ENCODE measurements at regions not wholly inside any gene's neighbourhood (a gene's known extent, or its start where the extent isn't known, plus 50 kb on each side); places are given as distances from the start of the nearest gene placed in this dataset.
"Not testable (repeated sequence)": the region's sequence is repeated elsewhere in the genome, so short reads cannot be mapped to it uniquely, and the experiment has no call there.

- no peak overlapping the region for H2AFZ ChIP-seq (ENCODE audit: low read depth, low read length, poor library complexity, severe bottlenecking)
- H3K27ac ChIP-seq (ENCODE audit: low read depth, low read length): no peak overlapping the region
- no peaks in the 10 kb centered on the region for H3K9me3 ChIP-seq (ENCODE audit: control insufficient read depth in 1 of 2, insufficient read depth in 1 of 2, low read depth in 1 of 2, low read length in 2 of 2)
- ChIA-PET RAD21 (ENCODE audit: low non-redundant PET in 1 of 2, low total read pairs in 2 of 2, uncharacterized antibody in 2 of 2, unreplicated experiment in 2 of 2) (no interaction called here), POLR2A (no interaction called here), CTCF (no interaction called here)
- no peak for TF ChIP-seq ZNF274 (IDR thresholded peaks at IDR 0.05; ENCODE audit: low read depth, low read length)
- no peak for TF ChIP-seq SRF (IDR thresholded peaks at IDR 0.05; ENCODE audit: low read depth)
- peak; percentile 36; the same call in 1 of the 2 replicates for TF ChIP-seq JUND (IDR thresholded peaks at IDR 0.05)
- TF ChIP-seq EZH2phosphoT487 (IDR thresholded peaks at IDR 0.05; ENCODE audit: borderline replicate concordance): no peak
- no peak for TF ChIP-seq ZFX (IDR thresholded peaks at IDR 0.05)
- TF ChIP-seq CEBPB (IDR thresholded peaks at IDR 0.05; ENCODE audit: low read depth): no peak
- TF ChIP-seq SP1 (IDR thresholded peaks at IDR 0.05; ENCODE audit: low read depth): peak; percentile 27; the same call in 1 of the 2 replicates
- peak; percentile 46 for TF ChIP-seq FOSL1 (IDR thresholded peaks at IDR 0.05; ENCODE audit: low read depth)
- TF ChIP-seq REST (IDR thresholded peaks at IDR 0.05; ENCODE audit: low read depth): no peak
- TF ChIP-seq ATF3 (IDR thresholded peaks at IDR 0.05): no peak
- no peak for TF ChIP-seq ELF1 (IDR thresholded peaks at IDR 0.05; ENCODE audit: borderline replicate concordance, low read depth)
- TF ChIP-seq, protein P1, sequence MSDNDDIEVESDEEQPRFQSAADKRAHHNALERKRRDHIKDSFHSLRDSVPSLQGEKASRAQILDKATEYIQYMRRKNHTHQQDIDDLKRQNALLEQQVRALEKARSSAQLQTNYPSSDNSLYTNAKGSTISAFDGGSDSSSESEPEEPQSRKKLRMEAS (IDR thresholded peaks at IDR 0.05): no peak
- no peak for TF ChIP-seq CBX3 (IDR thresholded peaks at IDR 0.05; ENCODE audit: low read depth)
- H3K4me3 ChIP-seq (replicated peaks in 1 of 2; ENCODE audit: low read depth in 1 of 2, low read length in 2 of 2): no peak overlapping the region
- DNase-seq (ENCODE audit: low read depth, low spot score): no peak
- no peak overlapping the region for H3K9ac ChIP-seq (ENCODE audit: low read length)
- no peak for ATAC-seq
- peaks cover 9% of the 10 kb centered on the region for H3K27me3 ChIP-seq (ENCODE audit: insufficient read depth, low read length)
- no peaks in the 10 kb centered on the region for H3K4me1 ChIP-seq (ENCODE audit: control insufficient read depth in 1 of 2, insufficient read depth in 2 of 2, low read length in 2 of 2)
- no peaks in the 10 kb centered on the region for H3K79me2 ChIP-seq (ENCODE audit: insufficient read depth, low read length)
- BruUV-seq (replicated peaks): no TSS peak
- H3K36me3 ChIP-seq (ENCODE audit: control insufficient read depth in 1 of 2, insufficient read depth in 2 of 2, low read length in 2 of 2): no peaks in the 10 kb centered on the region
- H3K4me2 ChIP-seq (ENCODE audit: low read length): no peak overlapping the region
- intact Hi-C loops (cut with micrococcal nuclease): loop anchor here (5.0 kb wide), 1 partner anchor 52 kb away; no protein-coding TSS in a partner anchor
- no peaks in the 10 kb centered on the region for H3K9me2 ChIP-seq (ENCODE audit: insufficient read depth)
- H4K20me1 ChIP-seq (ENCODE audit: insufficient read depth): no peaks in the 10 kb centered on the region
Measured at GRCh38 chr18:1094409-1094808, 189.7 kb downstream of the ADCYAP1 start.

DNA sequence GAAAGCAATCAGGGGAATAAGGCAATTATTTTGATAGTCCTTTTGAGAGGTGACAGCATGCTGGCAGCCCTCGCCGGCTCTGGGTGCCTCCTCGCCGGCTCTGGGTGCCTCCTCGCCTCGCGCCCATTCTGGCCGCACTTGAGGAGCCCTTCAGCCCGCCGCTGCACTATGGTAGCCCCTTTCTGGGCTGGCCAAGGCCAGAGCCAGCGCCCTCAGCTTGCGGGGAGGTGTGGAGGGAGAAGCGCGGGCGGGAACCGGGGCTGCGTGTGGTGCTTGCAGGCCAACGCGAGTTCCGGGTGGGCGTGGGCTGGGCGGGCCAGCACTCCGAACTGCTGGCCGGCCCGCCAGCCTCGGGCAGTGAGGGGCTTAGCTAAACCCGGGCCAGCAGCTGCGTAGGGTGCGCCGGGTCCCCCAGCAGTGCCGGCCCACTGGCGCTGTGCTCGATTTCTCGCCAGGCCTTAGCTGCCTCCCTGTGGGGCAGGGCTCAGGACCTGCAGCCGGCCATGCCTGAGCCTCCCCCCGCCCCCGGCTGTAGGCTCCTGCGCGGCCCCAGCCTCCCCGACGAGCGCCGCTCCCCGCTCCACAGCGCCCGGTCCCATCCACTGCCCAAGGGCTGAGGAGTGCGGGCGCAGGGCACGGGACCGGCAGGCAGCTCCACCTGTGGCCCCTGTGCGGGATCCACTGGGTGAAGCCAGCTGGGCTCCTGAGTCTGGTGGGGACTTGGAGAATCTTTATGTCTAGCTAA, 193.5 kb downstream of the ADCYAP1 start:
- H3K27me3 ChIP-seq (ENCODE audit: insufficient read depth, low read length); H3K27ac ChIP-seq (ENCODE audit: low read depth, low read length); BruUV-seq (replicated peaks); H3K4me3 ChIP-seq (replicated peaks in 1 of 2; ENCODE audit: low read depth in 1 of 2, low read length in 2 of 2); POLR2A ChIA-PET; H3K4me1 ChIP-seq (ENCODE audit: control insufficient read depth in 1 of 2, insufficient read depth in 2 of 2, low read length in 2 of 2); RAD21 ChIA-PET (ENCODE audit: low non-redundant PET in 1 of 2, low total read pairs in 2 of 2, uncharacterized antibody in 2 of 2, unreplicated experiment in 2 of 2); H3K9me2 ChIP-seq (ENCODE audit: insufficient read depth); intact Hi-C loops (cut with micrococcal nuclease); H3K36me3 ChIP-seq (ENCODE audit: control insufficient read depth in 1 of 2, insufficient read depth in 2 of 2, low read length in 2 of 2); CTCF ChIA-PET; H4K20me1 ChIP-seq (ENCODE audit: insufficient read depth); H3K4me2 ChIP-seq (ENCODE audit: low read length); H3K79me2 ChIP-seq (ENCODE audit: insufficient read depth, low read length); H3K9me3 ChIP-seq (ENCODE audit: control insufficient read depth in 1 of 2, insufficient read depth in 1 of 2, low read depth in 1 of 2, low read length in 2 of 2); ATAC-seq; DNase-seq (ENCODE audit: low read depth, low spot score); H2AFZ ChIP-seq (ENCODE audit: low read depth, low read length, poor library complexity, severe bottlenecking); H3K9ac ChIP-seq (ENCODE audit: low read length): not testable (repeated sequence)
